ENCODE measurements at regions not wholly inside any gene's neighbourhood (a gene's known extent, or its start where the extent isn't known, plus 50 kb on each side); places are given as distances from the start of the nearest gene placed in this dataset.

GRCh38 chr13:33373624-33374023 lies 88.1 kb upstream of the STARD13 start:
- H3K9me3 ChIP-seq = no peaks in the 10 kb centered on the region
- H3K36me3 ChIP-seq = no peaks in the 10 kb centered on the region
- no peaks in the 10 kb centered on the region for H3K4me1 ChIP-seq (ENCODE audit: insufficient read depth)
- no peaks in the 10 kb centered on the region for H3K27me3 ChIP-seq
- no peak for DNase-seq
- H3K27ac ChIP-seq = no peak overlapping the region
- intact Hi-C loops (cut with DNase I) = no loop called here
- TF ChIP-seq CTCF (IDR thresholded peaks at IDR 0.05) = no peak
- no peak for TF ChIP-seq EP300 (IDR thresholded peaks at IDR 0.05)
- TF ChIP-seq POLR2A (IDR thresholded peaks at IDR 0.05) = no peak
- H3K4me3 ChIP-seq = no peak overlapping the region

DNA sequence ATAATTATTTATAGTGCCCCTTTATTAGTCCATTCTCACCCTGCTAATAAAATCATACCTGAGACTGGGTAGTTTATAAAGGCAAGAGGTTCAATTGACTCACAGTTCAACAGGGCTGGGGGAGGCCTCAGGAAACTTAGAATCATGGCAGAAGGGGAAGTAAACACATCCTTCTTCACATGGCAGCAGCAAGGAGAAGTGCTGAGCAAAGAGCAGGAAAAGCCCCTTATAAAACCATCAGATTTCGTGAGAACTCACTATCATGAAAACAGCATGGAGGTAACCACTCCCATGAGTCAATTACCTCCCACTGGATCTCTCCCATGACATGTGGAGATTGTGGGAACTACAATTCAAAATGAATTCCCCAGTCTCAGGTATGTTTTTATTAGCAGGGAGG lies 89.9 kb upstream of the STARD13 start:
- intact Hi-C loops (cut with DNase I) = no loop called here

DNA sequence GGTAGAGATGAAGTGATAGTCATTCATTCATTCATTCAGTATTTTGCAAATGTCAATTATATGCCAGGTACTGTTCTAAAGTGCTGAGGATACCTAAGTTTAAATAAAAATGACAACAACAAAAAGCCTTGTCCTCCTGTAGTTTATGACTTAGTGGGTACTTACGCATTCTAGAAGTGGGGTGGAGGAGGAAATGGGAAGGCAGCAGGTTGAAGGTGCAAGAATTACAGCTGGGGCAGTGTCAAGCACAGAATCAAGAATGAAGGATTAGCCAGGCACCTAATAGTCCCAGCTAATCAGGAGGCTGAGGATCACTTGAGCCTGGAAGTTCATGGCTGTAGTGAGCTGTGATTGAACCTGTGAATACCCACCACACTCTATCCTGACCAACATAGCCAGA lies 90.7 kb upstream of the STARD13 start:
- Histone ChIP-seq H3K4me1 (ENCODE audit: insufficient read depth) (no peaks in the 10 kb centered on the region), H3K9me3 (no peaks in the 10 kb centered on the region), H3K36me3 (no peaks in the 10 kb centered on the region), H3K27me3 (no peaks in the 10 kb centered on the region), H3K27ac (no peak overlapping the region), H3K4me3 (no peak overlapping the region)
- 97 to 100% (median 100%) methylated on average over 1 of the region's 1 CpG for WGBS, 3 donors
- intact Hi-C loops (cut with DNase I) = no loop called here
- no peak for DNase-seq
- TF ChIP-seq CTCF (IDR thresholded peaks at IDR 0.05) (no peak), EP300 (IDR thresholded peaks at IDR 0.05) (no peak), POLR2A (IDR thresholded peaks at IDR 0.05) (no peak)

More for the DNA sequence above, 89.9 kb upstream of the STARD13 start:
- Histone ChIP-seq H3K36me3 (no peaks in the 10 kb centered on the region), H3K27me3 (no peaks in the 10 kb centered on the region), H3K4me3 (no peak overlapping the region), H3K9me3 (no peaks in the 10 kb centered on the region), H3K4me1 (ENCODE audit: insufficient read depth) (no peaks in the 10 kb centered on the region), H3K27ac (no peak overlapping the region)
- no peak for DNase-seq
- TF ChIP-seq EP300 (IDR thresholded peaks at IDR 0.05) = no peak
- TF ChIP-seq CTCF (IDR thresholded peaks at IDR 0.05) = no peak
- TF ChIP-seq POLR2A (IDR thresholded peaks at IDR 0.05) = no peak
- WGBS, 3 donors = 89 to 100% (median 95%) methylated on average over 1 of the region's 1 CpG

DNA sequence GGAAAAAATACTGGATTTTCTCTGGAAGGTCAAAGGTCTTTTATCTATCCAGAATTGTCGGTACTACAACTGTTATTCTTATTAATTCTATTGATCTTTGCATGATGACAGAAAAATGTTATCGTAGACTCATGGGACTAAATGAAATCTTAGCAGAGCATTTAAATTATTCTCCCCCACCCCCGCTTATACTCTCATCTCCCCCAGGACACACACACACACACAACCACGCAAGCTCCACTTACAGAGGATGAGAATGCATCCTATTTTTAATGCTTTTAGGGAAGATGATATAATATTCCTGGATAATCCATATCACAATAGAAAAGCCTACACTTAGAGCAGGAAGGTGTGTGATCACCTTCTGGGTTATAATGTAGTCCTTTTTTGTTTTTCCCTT lies 91.9 kb upstream of the STARD13 start:
- no peak for DNase-seq
- H3K9me3 ChIP-seq = no peaks in the 10 kb centered on the region
- no peaks in the 10 kb centered on the region for H3K27me3 ChIP-seq
- no peaks in the 10 kb centered on the region for H3K4me1 ChIP-seq (ENCODE audit: insufficient read depth)
- 90 to 93% (median 92%) methylated on average over 4 of the region's 4 CpGs for WGBS, 3 donors
- TF ChIP-seq CTCF (IDR thresholded peaks at IDR 0.05) (no peak), EP300 (IDR thresholded peaks at IDR 0.05) (no peak), POLR2A (IDR thresholded peaks at IDR 0.05) (no peak)
- H3K27ac ChIP-seq = no peak overlapping the region
- H3K36me3 ChIP-seq = no peaks in the 10 kb centered on the region
- intact Hi-C loops (cut with DNase I) = no loop called here
- H3K4me3 ChIP-seq = no peak overlapping the region

DNA sequence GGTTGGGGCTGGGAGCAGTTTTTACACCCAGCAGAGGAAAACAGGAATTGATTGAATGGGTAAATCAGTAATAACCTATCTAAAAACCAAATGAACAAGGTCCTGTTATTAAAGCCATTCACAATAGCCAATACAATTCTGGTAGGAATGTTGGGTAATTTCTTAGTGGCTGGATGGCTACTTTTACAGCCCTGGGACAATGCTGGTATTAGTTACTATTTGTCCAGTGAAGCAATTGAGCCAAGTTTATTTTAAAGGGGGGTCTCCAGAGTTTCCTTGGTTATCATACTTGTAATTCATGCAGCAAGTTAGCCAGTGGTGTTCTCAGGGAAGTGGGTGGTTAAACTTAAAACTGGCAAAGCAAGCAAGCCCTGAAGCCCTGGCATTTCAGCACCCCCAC lies 92.3 kb upstream of the STARD13 start:
- no peak for DNase-seq
- H3K4me1 ChIP-seq (ENCODE audit: insufficient read depth) = no peaks in the 10 kb centered on the region
- no peak overlapping the region for H3K4me3 ChIP-seq
- intact Hi-C loops (cut with DNase I) = no loop called here
- no peaks in the 10 kb centered on the region for H3K9me3 ChIP-seq
- no peaks in the 10 kb centered on the region for H3K27me3 ChIP-seq
- TF ChIP-seq POLR2A (IDR thresholded peaks at IDR 0.05) (no peak), CTCF (IDR thresholded peaks at IDR 0.05) (no peak), EP300 (IDR thresholded peaks at IDR 0.05) (no peak)
- no peaks in the 10 kb centered on the region for H3K36me3 ChIP-seq
- no peak overlapping the region for H3K27ac ChIP-seq

Data from ovary (tissue), 7 donors.